ENCODE measurements at regions not wholly inside any gene's neighbourhood (a gene's known extent, or its start where the extent isn't known, plus 50 kb on each side); places are given as distances from the start of the nearest gene placed in this dataset.

DNA sequence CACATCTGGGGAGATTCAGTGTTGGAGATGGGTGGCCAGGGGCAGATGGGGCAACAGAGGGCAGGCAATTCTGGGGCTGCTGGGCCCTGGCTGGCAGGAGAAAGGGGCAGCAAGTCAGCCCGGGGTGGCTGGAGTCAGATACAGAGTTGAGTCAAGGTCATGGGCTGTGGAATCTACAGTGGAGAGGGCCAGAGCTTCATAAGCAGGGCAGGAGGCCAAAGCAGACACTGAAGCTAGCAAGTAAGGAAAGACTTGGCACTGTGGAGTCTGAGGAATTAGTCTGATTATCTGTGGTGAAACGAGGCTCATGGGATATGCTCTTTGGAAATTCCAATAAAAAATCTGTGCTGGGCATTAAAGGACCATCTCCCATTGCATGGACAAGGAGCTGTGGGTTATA lies 95.5 kb downstream of the TMX1 start:
- Histone ChIP-seq H3F3A (ENCODE audit: insufficient read depth, low read length, poor library complexity, severe bottlenecking) (no peaks in the 10 kb centered on the region), H3K9me2 (ENCODE audit: insufficient read depth, low read length) (no peaks in the 10 kb centered on the region), H3K4me2 (ENCODE audit: low read length) (no peak overlapping the region), H3K9me3 (ENCODE audit: low read length) (no peaks in the 10 kb centered on the region), H3K27me3 (ENCODE audit: insufficient read depth, low read depth, low read length) (no peaks in the 10 kb centered on the region), H2AFZ (ENCODE audit: low read depth, low read length) (no peak overlapping the region), H3K79me2 (replicated peaks; ENCODE audit: insufficient read depth, low read length) (no peaks in the 10 kb centered on the region), H3K4me3 (ENCODE audit: low read length) (no peak overlapping the region), H3K27ac (ENCODE audit: low read length) (no peak overlapping the region), H3K36me3 (ENCODE audit: insufficient read depth, low read length) (no peaks in the 10 kb centered on the region), H4K20me1 (ENCODE audit: insufficient read depth) (no peaks in the 10 kb centered on the region), H3K9ac (ENCODE audit: low read length) (no peak overlapping the region)
- TF ChIP-seq SMC3 (conservative IDR thresholded peaks at IDR 0.05; ENCODE audit: poor library complexity) (no peak), TAF1 (IDR thresholded peaks at IDR 0.05; ENCODE audit: low read depth) (no peak), EZH2 (IDR thresholded peaks at IDR 0.05; ENCODE audit: borderline replicate concordance, insufficient read depth, low read length, poor library complexity, severe bottlenecking) (no peak), RAD21 (conservative IDR thresholded peaks at IDR 0.05) (no peak), EP300 (conservative IDR thresholded peaks at IDR 0.05; ENCODE audit: poor library complexity, severe bottlenecking) (no peak), POLR2AphosphoS5 (IDR thresholded peaks at IDR 0.05) (no peak), MXI1 (conservative IDR thresholded peaks at IDR 0.05; ENCODE audit: poor library complexity, severe bottlenecking) (no peak)
- TF ChIP-seq, protein P1, sequence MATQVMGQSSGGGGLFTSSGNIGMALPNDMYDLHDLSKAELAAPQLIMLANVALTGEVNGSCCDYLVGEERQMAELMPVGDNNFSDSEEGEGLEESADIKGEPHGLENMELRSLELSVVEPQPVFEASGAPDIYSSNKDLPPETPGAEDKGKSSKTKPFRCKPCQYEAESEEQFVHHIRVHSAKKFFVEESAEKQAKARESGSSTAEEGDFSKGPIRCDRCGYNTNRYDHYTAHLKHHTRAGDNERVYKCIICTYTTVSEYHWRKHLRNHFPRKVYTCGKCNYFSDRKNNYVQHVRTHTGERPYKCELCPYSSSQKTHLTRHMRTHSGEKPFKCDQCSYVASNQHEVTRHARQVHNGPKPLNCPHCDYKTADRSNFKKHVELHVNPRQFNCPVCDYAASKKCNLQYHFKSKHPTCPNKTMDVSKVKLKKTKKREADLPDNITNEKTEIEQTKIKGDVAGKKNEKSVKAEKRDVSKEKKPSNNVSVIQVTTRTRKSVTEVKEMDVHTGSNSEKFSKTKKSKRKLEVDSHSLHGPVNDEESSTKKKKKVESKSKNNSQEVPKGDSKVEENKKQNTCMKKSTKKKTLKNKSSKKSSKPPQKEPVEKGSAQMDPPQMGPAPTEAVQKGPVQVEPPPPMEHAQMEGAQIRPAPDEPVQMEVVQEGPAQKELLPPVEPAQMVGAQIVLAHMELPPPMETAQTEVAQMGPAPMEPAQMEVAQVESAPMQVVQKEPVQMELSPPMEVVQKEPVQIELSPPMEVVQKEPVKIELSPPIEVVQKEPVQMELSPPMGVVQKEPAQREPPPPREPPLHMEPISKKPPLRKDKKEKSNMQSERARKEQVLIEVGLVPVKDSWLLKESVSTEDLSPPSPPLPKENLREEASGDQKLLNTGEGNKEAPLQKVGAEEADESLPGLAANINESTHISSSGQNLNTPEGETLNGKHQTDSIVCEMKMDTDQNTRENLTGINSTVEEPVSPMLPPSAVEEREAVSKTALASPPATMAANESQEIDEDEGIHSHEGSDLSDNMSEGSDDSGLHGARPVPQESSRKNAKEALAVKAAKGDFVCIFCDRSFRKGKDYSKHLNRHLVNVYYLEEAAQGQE (IDR thresholded peaks at IDR 0.05; ENCODE audit: borderline replicate concordance), result no peak
- TF ChIP-seq, protein P2, sequence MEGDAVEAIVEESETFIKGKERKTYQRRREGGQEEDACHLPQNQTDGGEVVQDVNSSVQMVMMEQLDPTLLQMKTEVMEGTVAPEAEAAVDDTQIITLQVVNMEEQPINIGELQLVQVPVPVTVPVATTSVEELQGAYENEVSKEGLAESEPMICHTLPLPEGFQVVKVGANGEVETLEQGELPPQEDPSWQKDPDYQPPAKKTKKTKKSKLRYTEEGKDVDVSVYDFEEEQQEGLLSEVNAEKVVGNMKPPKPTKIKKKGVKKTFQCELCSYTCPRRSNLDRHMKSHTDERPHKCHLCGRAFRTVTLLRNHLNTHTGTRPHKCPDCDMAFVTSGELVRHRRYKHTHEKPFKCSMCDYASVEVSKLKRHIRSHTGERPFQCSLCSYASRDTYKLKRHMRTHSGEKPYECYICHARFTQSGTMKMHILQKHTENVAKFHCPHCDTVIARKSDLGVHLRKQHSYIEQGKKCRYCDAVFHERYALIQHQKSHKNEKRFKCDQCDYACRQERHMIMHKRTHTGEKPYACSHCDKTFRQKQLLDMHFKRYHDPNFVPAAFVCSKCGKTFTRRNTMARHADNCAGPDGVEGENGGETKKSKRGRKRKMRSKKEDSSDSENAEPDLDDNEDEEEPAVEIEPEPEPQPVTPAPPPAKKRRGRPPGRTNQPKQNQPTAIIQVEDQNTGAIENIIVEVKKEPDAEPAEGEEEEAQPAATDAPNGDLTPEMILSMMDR (IDR thresholded peaks at IDR 0.05; ENCODE audit: poor library complexity, severe bottlenecking), result no peak

DNA sequence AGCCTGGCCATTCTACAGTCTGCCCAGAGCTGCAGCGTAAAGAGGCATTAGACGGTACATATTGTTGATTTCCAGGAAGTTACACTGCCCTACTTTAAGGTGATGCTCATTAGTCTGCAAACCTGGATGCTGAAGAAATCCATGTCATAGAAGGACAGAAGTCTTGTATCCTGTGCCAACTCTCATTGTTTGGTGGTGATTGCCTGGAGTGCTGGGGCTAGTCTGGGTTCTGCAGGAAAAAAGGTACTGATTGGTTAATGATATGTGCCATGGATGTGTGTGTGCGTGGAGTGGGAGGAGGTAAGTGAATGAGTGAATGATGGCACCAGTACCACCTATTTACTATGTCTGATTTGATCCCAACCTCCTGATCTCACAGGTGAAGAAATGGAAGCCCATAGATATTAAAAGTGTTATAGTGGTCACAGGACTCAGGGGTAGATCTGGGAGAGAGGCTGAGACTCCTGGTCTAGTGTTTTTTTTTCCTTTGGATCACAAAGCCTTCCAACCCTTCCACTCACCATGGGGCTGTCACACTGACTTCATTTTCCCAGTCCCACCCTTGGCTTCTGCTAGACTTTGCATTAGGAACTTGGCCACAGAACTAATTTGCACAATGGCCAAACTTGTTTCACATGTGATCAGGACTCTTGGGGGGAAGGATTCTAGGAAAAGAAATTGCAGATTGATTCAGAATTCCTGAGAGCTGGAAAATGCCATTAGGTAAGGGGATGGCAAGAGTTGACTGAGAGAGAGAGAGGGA lies 96.1 kb downstream of the TMX1 start:
- Histone ChIP-seq H3K9ac (ENCODE audit: low read length) (no peak overlapping the region), H3K9me2 (ENCODE audit: insufficient read depth, low read length) (no peaks in the 10 kb centered on the region), H3K9me3 (ENCODE audit: low read length) (no peaks in the 10 kb centered on the region), H3K4me2 (ENCODE audit: low read length) (no peak overlapping the region), H3K27ac (ENCODE audit: low read length) (no peak overlapping the region), H4K20me1 (ENCODE audit: insufficient read depth) (no peaks in the 10 kb centered on the region), H3K79me2 (replicated peaks; ENCODE audit: insufficient read depth, low read length) (no peaks in the 10 kb centered on the region), H3K36me3 (ENCODE audit: insufficient read depth, low read length) (no peaks in the 10 kb centered on the region), H2AFZ (ENCODE audit: low read depth, low read length) (no peak overlapping the region), H3K4me3 (ENCODE audit: low read length) (no peak overlapping the region), H3K27me3 (ENCODE audit: insufficient read depth, low read depth, low read length) (no peaks in the 10 kb centered on the region), H3F3A (ENCODE audit: insufficient read depth, low read length, poor library complexity, severe bottlenecking) (no peaks in the 10 kb centered on the region)
- TF ChIP-seq, protein P2 (IDR thresholded peaks at IDR 0.05; ENCODE audit: poor library complexity, severe bottlenecking), result no peak
- no peak for TF ChIP-seq MXI1 (conservative IDR thresholded peaks at IDR 0.05; ENCODE audit: poor library complexity, severe bottlenecking)
- TF ChIP-seq EP300 (conservative IDR thresholded peaks at IDR 0.05; ENCODE audit: poor library complexity, severe bottlenecking), result no peak
- TF ChIP-seq, protein P1 (IDR thresholded peaks at IDR 0.05; ENCODE audit: borderline replicate concordance), result no peak
- no peak for TF ChIP-seq EZH2 (IDR thresholded peaks at IDR 0.05; ENCODE audit: borderline replicate concordance, insufficient read depth, low read length, poor library complexity, severe bottlenecking)
- TF ChIP-seq RAD21 (conservative IDR thresholded peaks at IDR 0.05), result no peak
- TF ChIP-seq POLR2AphosphoS5 (IDR thresholded peaks at IDR 0.05), result no peak
- no peak for TF ChIP-seq TAF1 (IDR thresholded peaks at IDR 0.05; ENCODE audit: low read depth)
- TF ChIP-seq SMC3 (conservative IDR thresholded peaks at IDR 0.05; ENCODE audit: poor library complexity), result no peak
